Gastrocnemius medialis (tissue), 4 donors: ENCODE measurements at regions not wholly inside any gene's neighbourhood (a gene's known extent, or its start where the extent isn't known, plus 50 kb on each side); places are given as distances from the start of the nearest gene placed in this dataset.

ENCODE experiments used
- CTCF ChIP-seq, 5 experiments: fragments of 450-650 bp in 3 of 5; fragments of 200-600 bp in 2 of 5; sonication (generic) in 2 of 5; IDR thresholded peaks in 4 of 5; conservative IDR thresholded peaks in 1 of 5; 1 replicate in 4 of 5; 2 replicates in 1 of 5; pipeline ENCODE4 v1.5.1; 2016 to 2019; ENCODE audit warnings: antibody characterized with exemption in 5 of 5, mild to moderate bottlenecking in 3 of 5, moderate library complexity in 3 of 5
- POLR2A ChIP-seq, 2 donors: fragments of 450-650 bp; IDR thresholded peaks; one replicate each; pipeline ENCODE4 v1.6.1; 2017; ENCODE audit warnings: antibody characterized with exemption in 2 of 2, mild to moderate bottlenecking in 2 of 2, moderate library complexity in 2 of 2

GRCh38 chrX:39311646-39312045 lies 510.4 kb downstream of the MID1IP1 start:
- TF ChIP-seq POLR2A (IDR thresholded peaks at IDR 0.05) (no peak), CTCF (IDR thresholded peaks at IDR 0.05 in 4 of 5, conservative IDR thresholded peaks at IDR 0.05 in 1 of 5) (no peak)
